Astrocyte of the hippocampus (primary cell): ENCODE measurements at regions not wholly inside any gene's neighbourhood (a gene's known extent, or its start where the extent isn't known, plus 50 kb on each side); places are given as distances from the start of the nearest gene placed in this dataset.

Source experiments
- DNase-seq: peaks from one replicate; pipeline ENCODE4 v3.0.0; 2011; ENCODE audit warnings: low read depth, low spot score

DNA sequence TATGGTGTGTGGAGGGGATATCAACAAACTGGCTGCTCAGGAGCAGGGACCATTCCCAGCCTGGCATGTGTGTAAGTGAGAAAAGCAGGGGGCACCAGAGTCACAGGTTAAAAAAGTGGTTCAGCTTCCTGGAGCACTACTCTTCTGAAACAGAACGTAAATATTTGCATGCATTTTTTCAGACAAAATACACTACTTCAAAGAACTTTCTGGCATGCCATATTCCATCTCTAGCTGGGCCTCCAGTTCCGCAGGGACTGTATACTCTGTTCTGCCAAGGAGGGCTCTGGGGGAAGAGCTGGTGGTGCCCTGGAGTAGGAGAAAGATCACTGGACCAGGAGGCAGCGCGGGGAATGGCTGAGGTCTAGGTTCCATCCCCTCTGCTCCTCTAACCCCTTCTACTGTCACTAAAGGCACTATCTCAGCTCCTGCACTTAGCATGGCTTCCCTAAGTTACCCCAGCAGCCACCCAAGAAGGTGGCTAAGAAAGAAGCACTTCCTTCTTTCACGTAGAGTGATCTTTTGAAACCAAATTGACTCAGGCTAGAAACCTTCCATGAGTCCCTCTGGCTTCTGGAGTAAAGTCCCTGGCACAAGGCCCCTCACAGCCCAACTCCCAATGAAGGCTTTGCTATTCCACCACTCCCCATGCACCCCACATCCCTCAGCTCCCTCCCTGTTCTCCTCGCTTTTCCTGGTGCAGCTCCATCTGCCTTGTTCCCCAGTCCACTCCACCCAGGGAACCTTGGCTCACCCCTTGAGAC is 57.6 kb upstream of the CABLES1 start:
- peak; percentile 19 for DNase-seq

GRCh38 chr18:23085066-23085465 is 50.2 kb upstream of the CABLES1 start:
- no peak for DNase-seq
